Astrocyte of the cerebellum (primary cell): ENCODE measurements at regions not wholly inside any gene's neighbourhood (a gene's known extent, or its start where the extent isn't known, plus 50 kb on each side); places are given as distances from the start of the nearest gene placed in this dataset.

ENCODE experiments used
- DNase-seq: peaks from one replicate; pipeline ENCODE4 v3.0.0-alpha.2; 2011; ENCODE audit warnings: low read depth
- H3K4me3 ChIP-seq: 2 replicates; pipeline ENCODE4 v1.5.1; 2011; ENCODE audit warnings: mild to moderate bottlenecking, low read depth, low read length, moderate library complexity
- CTCF ChIP-seq: IDR thresholded peaks from 2 replicates; pipeline ENCODE4 v1.5.1; 2012; ENCODE audit warnings: low read length, low read depth, moderate library complexity, mild to moderate bottlenecking; ENCODE audit errors: missing control alignments
- in situ Hi-C: cut with HindIII; loops from 2 replicates; pipeline ENCODE4 v1.10.0; 2017; ENCODE audit warnings: low sequenced_read_pairs

- TF ChIP-seq CTCF, result no peak
- DNase-seq, result no peak
- H3K4me3 ChIP-seq, result no peak overlapping the region
- in situ Hi-C loops, result no loop called here
Measured at GRCh38 chr11:106178361-106178760, 100.9 kb downstream of the AASDHPPT start.

GRCh38 chr11:106179048-106179447 lies 101.6 kb downstream of the AASDHPPT start:
- in situ Hi-C loops, result no loop called here
- DNase-seq, result no peak
- no peak for TF ChIP-seq CTCF
- H3K4me3 ChIP-seq, result no peak overlapping the region

GRCh38 chr11:106186630-106187029 lies 109.2 kb downstream of the AASDHPPT start:
- no peak for TF ChIP-seq CTCF
- no peak overlapping the region for H3K4me3 ChIP-seq
- in situ Hi-C loops, result no loop called here
- no peak for DNase-seq

GRCh38 chr11:106187860-106188456 lies 110.5 kb downstream of the AASDHPPT start:
- DNase-seq, result no peak
- in situ Hi-C loops, result no loop called here

GRCh38 chr11:106193956-106194355 lies 116.5 kb downstream of the AASDHPPT start:
- in situ Hi-C loops, result no loop called here
- no peak for TF ChIP-seq CTCF
- no peak for DNase-seq
- no peak overlapping the region for H3K4me3 ChIP-seq

More at GRCh38 chr11:106187860-106188456, 110.5 kb downstream of the AASDHPPT start:
- H3K4me3 ChIP-seq, result no peak overlapping the region
- no peak for TF ChIP-seq CTCF

- TF ChIP-seq CTCF, result no peak
- in situ Hi-C loops, result no loop called here
- H3K4me3 ChIP-seq, result no peak overlapping the region
- DNase-seq, result no peak
Measured at GRCh38 chr11:106197438-106197837, 120.0 kb downstream of the AASDHPPT start.
